Transverse colon (tissue), 4 donors: ENCODE measurements at regions not wholly inside any gene's neighbourhood (a gene's known extent, or its start where the extent isn't known, plus 50 kb on each side); places are given as distances from the start of the nearest gene placed in this dataset.

ENCODE experiments used
- EP300 ChIP-seq: sonication (generic); formaldehyde crosslinking; IDR thresholded peaks from one replicate; pipeline ENCODE4 v1.6.1; 2017; ENCODE audit warnings: antibody characterized with exemption, low read depth
- POLR2A ChIP-seq: fragments of 450-650 bp; IDR thresholded peaks from one replicate; pipeline ENCODE4 v1.6.1; 2016; ENCODE audit warnings: antibody characterized with exemption, mild to moderate bottlenecking, moderate library complexity
- POLR2AphosphoS5 ChIP-seq, 3 donors: sonication (generic); formaldehyde crosslinking; IDR thresholded peaks; one replicate each; pipeline ENCODE4 v1.6.1; 2016; ENCODE audit warnings: antibody characterized with exemption in 3 of 3
- TF ChIP-seq, protein P1 (sequence below), 5 experiments: fragments of 200-600 bp in 3 of 5; fragments of 450-650 bp in 2 of 5; sonication (generic) in 3 of 5; IDR thresholded peaks; 1 replicate in 2 of 5; 2 replicates in 3 of 5; pipeline ENCODE4 v1.5.1; 2016 to 2017; ENCODE audit warnings: antibody characterized with exemption in 5 of 5, inconsistent platforms in 3 of 5, mild to moderate bottlenecking in 2 of 5, moderate library complexity in 1 of 5

DNA sequence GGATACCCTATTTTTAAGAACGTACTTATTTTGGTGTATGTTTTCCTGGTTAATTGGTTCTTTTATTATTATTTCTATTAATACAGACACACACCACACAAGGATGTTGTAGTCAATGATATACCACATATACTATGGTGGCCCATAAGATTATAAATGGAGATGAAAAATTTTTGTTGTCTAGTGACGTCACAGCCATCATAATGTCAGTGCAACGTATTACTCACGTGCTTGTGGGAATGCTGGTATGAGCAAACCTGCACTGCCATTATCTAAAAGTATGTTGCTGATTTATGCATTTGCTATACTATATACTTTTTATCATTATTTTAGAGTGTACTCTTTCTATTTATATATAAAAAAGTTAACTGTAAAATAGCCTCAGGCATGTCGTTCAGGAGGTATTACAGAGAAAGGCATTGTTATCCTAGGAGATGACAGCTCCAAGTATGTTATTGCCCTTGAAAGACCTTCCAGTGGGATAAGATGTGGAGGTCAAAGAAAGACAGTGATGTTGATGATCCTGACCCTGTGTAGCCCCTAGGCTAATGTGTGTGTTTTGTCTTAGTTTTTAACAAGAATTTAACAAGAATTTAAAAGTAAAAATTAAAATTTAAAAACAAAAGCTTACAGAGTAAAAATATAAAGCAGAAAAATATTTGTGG, 65.6 kb upstream of the SGCD start:
- TF ChIP-seq POLR2A (no peak), POLR2AphosphoS5 (IDR thresholded peaks at IDR 0.05) (no peak), EP300 (no peak)
- TF ChIP-seq, protein P1, sequence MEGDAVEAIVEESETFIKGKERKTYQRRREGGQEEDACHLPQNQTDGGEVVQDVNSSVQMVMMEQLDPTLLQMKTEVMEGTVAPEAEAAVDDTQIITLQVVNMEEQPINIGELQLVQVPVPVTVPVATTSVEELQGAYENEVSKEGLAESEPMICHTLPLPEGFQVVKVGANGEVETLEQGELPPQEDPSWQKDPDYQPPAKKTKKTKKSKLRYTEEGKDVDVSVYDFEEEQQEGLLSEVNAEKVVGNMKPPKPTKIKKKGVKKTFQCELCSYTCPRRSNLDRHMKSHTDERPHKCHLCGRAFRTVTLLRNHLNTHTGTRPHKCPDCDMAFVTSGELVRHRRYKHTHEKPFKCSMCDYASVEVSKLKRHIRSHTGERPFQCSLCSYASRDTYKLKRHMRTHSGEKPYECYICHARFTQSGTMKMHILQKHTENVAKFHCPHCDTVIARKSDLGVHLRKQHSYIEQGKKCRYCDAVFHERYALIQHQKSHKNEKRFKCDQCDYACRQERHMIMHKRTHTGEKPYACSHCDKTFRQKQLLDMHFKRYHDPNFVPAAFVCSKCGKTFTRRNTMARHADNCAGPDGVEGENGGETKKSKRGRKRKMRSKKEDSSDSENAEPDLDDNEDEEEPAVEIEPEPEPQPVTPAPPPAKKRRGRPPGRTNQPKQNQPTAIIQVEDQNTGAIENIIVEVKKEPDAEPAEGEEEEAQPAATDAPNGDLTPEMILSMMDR (IDR thresholded peaks at IDR 0.05), result no peak
